HEK293 (cell line): ENCODE measurements at regions not wholly inside any gene's neighbourhood (a gene's known extent, or its start where the extent isn't known, plus 50 kb on each side); places are given as distances from the start of the nearest gene placed in this dataset.

Experiments used
- CTCF ChIA-PET: fragments of 350-600 bp; formaldehyde crosslinking; extraction: SDS; loops from one replicate; lab custom pipeline; 2021; ENCODE audit warnings: antibody characterized with exemption; lab: Yijun Ruan, JAX
- POLR2A ChIA-PET: fragments of 300-600 bp; formaldehyde crosslinking; extraction: SDS; loops from one replicate; lab custom pipeline; 2020; ENCODE audit warnings: antibody characterized with exemption, inconsistent platforms; lab: Yijun Ruan, JAX
- H3K27ac ChIP-seq: fragments of 200-500 bp; sonication (Bioruptor generic); 2 replicates; pipeline ENCODE4 v1.5.1; 2014; ENCODE audit warnings: low read depth, low read length, control low read depth, inconsistent platforms; ENCODE audit errors: extremely low read depth
- H3K36me3 ChIP-seq, 2 experiments: fragments of 200-500 bp in 1 of 2; sonication (Bioruptor generic) in 1 of 2; 1 replicate in 1 of 2; 2 replicates in 1 of 2; pipeline ENCODE4 v1.5.1; 2014 to 2017; ENCODE audit warnings: inconsistent platforms in 2 of 2, low read length in 2 of 2; ENCODE audit not compliant: control insufficient read depth in 2 of 2, insufficient read depth in 1 of 2
- H3K4me1 ChIP-seq: fragments of 200-500 bp; sonication (Bioruptor generic); 2 replicates; pipeline ENCODE4 v1.5.1; 2014; ENCODE audit warnings: mild to moderate bottlenecking, low read length, inconsistent platforms; ENCODE audit not compliant: control insufficient read depth, insufficient read depth
- H3K4me3 ChIP-seq: 2 replicates; pipeline ENCODE4 v1.5.1; 2011; ENCODE audit warnings: low read depth, mild to moderate bottlenecking, control low read depth, low read length, moderate library complexity
- H3K9me3 ChIP-seq: fragments of 200-500 bp; sonication (Bioruptor generic); 2 replicates; pipeline ENCODE4 v1.5.1; 2014; ENCODE audit warnings: low read depth, low read length, inconsistent platforms; ENCODE audit not compliant: control insufficient read depth, insufficient read depth
- ATF2 ChIP-seq: fragments of 450-650 bp; formaldehyde crosslinking; IDR thresholded peaks from 2 replicates; pipeline ENCODE4 v1.5.1; 2016; ENCODE audit warnings: missing biosample characterization, missing genetic modification characterization, low read depth
- CTCF ChIP-seq: fragments of 450-650 bp; formaldehyde crosslinking; IDR thresholded peaks from 2 replicates; pipeline ENCODE4 v1.5.1; 2016; ENCODE audit warnings: missing biosample characterization, missing genetic modification characterization
- TCF7L2 ChIP-seq: IDR thresholded peaks from 2 replicates; pipeline ENCODE4 v1.6.1; 2011; ENCODE audit warnings: low read depth, mild to moderate bottlenecking, inconsistent platforms, low read length, moderate library complexity, borderline replicate concordance
- ZBTB11 ChIP-seq: fragments of 450-650 bp; formaldehyde crosslinking; conservative IDR thresholded peaks from 2 replicates; pipeline ENCODE4 v1.5.1; 2016; ENCODE audit warnings: low read depth, missing biosample characterization, missing genetic modification characterization
- ZNF19 ChIP-seq: fragments of 450-650 bp; formaldehyde crosslinking; IDR thresholded peaks from 2 replicates; pipeline ENCODE4; 2016; ENCODE audit warnings: missing biosample characterization, missing genetic modification characterization, low read depth
- ZNF280D ChIP-seq: fragments of 450-650 bp; formaldehyde crosslinking; IDR thresholded peaks from 2 replicates; pipeline ENCODE4 v1.5.1; 2016; ENCODE audit warnings: missing biosample characterization, missing genetic modification characterization
- ZNF391 ChIP-seq: fragments of 450-650 bp; formaldehyde crosslinking; IDR thresholded peaks from 2 replicates; pipeline ENCODE4 v1.5.1; 2016; ENCODE audit warnings: low read depth, missing biosample characterization, missing genetic modification characterization, borderline replicate concordance
- ZNF600 ChIP-seq: fragments of 450-650 bp; formaldehyde crosslinking; IDR thresholded peaks from 2 replicates; pipeline ENCODE4 v1.5.1; 2016; ENCODE audit warnings: missing biosample characterization, missing genetic modification characterization
- ZNF654 ChIP-seq: fragments of 450-650 bp; formaldehyde crosslinking; IDR thresholded peaks from 2 replicates; pipeline ENCODE4 v1.5.1; 2016; ENCODE audit warnings: low read depth, missing biosample characterization, missing genetic modification characterization

GRCh38 chr12:54762390-54762789, 91.9 kb upstream of the MUCL1 start (continued):
- TF ChIP-seq ZNF280D (no peak), TCF7L2 (no peak), ZNF600 (tag by site-specific recombination) (no peak), ZBTB11 (tag by site-specific recombination) (no peak)

GRCh38 chr12:54759751-54760150, 94.6 kb upstream of the MUCL1 start:
- H3K4me1 ChIP-seq = no peaks in the 10 kb centered on the region
- POLR2A ChIA-PET = no interaction called here
- H3K9me3 ChIP-seq = peaks cover 2% of the 10 kb centered on the region; the same call in 1 of the 2 replicates
- H3K4me3 ChIP-seq = no peak overlapping the region
- no peaks in the 10 kb centered on the region for H3K36me3 ChIP-seq
- H3K27ac ChIP-seq = no peak overlapping the region
- TF ChIP-seq ZNF654 (tag by site-specific recombination) = peak; percentile 51
- peak; percentile 59 for TF ChIP-seq CTCF (tag by site-specific recombination)
- TF ChIP-seq ZNF391 = no peak
- CTCF ChIA-PET = interaction anchor here (0.6 to 3.3 kb wide), 18 partner anchors 10 to 314 kb away, joined by 3 to 34 read pairs (median 4); no protein-coding TSS in a partner anchor

GRCh38 chr12:54751493-54751892, 102.8 kb upstream of the MUCL1 start:
- no peaks in the 10 kb centered on the region for H3K36me3 ChIP-seq
- H3K9me3 ChIP-seq = no peaks in the 10 kb centered on the region
- TF ChIP-seq ATF2 (tag by site-specific recombination) (peak; percentile 54; the same call in 1 of the 2 replicates), ZNF19 (tag by site-specific recombination) (no peak)
- TF ChIP-seq, all 188 proteins: peak for 1
- Histone ChIP-seq H3K4me1 (no peaks in the 10 kb centered on the region), H3K4me3 (no peak overlapping the region), H3K27ac (no peak overlapping the region)
- ChIA-PET CTCF (interaction anchor here (0.6 to 4.0 kb wide), 11 partner anchors 8 to 510 kb away, joined by 3 to 95 read pairs (median 3); no protein-coding TSS in a partner anchor), POLR2A (no interaction called here)
